ENCODE measurements at regions not wholly inside any gene's neighbourhood (a gene's known extent, or its start where the extent isn't known, plus 50 kb on each side); places are given as distances from the start of the nearest gene placed in this dataset.

DNA sequence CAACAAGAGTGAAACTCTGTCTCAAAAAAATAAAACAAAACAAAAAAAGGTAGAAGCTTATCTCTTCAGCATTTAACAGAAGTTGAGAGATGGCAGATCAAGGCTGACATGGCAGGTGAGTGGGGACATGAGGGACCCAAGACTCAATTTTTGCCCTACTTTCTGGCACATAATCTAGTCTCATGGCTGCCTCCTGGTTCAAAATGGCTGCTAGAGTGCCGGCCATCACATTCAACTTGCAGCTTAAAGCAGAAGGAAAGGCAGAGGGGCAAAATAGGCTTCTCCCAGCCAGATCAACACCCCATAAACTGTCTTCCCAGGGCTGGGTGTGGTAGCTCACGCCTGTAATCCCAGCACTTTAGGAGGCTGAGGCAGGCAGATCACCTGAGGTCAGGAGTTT is 784.9 kb downstream of the MED13L start:
- ATAC-seq (ENCODE audit: low FRiP score), result no peak

DNA sequence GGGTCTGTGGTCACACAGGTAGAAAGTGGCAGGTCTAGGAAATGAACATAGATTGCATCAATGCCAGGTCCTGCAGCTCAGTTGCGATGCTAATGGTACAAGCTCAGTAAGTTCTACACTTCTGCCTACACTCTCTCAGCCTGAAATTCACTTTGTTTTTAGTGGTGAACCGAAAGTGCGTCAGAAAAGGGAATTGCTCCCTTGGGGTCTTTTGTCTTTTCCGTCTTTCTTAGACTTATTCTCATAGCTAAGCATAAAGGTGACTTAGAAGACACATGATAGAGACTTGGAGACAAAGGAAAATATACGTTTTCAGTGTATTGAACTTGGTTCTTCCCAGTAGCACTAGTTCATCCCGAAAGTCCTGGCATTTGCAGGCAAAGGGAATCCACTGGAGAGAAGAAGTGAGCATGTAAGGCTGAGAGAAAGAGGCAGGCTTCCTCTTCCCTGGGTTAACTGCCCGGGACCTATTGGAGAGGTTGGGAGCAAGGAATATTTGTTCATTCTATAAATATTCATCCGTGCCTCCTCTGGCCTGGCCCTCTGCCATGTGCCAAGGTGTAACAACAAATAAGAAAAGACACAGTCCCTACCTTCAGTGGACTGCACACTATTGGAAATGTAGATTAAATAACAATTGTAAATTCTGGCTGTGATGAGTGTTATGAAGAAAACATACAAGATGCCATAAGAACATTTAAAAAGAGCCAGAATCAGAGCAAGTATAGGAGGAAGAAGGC is 785.8 kb downstream of the MED13L start:
- no peak for ATAC-seq (ENCODE audit: low FRiP score)
- no peak for DNase-seq (ENCODE audit: low spot score)
- no peak for TF ChIP-seq CTCF (IDR thresholded peaks at IDR 0.05)

More for the DNA sequence above, 784.9 kb downstream of the MED13L start:
- no peak for DNase-seq (ENCODE audit: low spot score)
- no peak for TF ChIP-seq CTCF (IDR thresholded peaks at IDR 0.05)

GRCh38 chr12:115489253-115489652 is 788.2 kb downstream of the MED13L start:
- ATAC-seq (ENCODE audit: low FRiP score) (no peak), DNase-seq (ENCODE audit: low spot score) (no peak)
- no peak for TF ChIP-seq CTCF (IDR thresholded peaks at IDR 0.05)

DNA sequence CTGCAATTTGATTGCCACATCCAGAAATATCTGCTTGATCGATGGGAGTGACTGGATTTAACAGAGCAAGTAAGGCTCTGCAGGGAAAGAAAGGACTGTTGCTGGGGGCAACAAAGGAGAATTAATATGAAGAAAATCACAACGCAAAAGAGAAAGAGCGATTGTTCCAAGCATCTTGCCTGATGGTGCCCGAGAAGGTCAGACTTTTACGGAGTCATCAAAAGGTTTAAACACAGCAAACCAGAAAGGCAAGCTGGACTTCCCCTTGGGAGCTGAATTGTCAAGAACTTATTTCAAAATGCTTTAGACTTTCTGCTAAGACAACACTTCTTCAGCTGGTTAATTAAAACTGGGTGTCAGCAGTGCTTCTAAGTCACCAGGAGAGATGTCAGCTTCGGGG is 791.5 kb downstream of the MED13L start:
- TF ChIP-seq CTCF (IDR thresholded peaks at IDR 0.05), result no peak
- no peak for ATAC-seq (ENCODE audit: low FRiP score)
- DNase-seq (ENCODE audit: low spot score), result no peak

DNA sequence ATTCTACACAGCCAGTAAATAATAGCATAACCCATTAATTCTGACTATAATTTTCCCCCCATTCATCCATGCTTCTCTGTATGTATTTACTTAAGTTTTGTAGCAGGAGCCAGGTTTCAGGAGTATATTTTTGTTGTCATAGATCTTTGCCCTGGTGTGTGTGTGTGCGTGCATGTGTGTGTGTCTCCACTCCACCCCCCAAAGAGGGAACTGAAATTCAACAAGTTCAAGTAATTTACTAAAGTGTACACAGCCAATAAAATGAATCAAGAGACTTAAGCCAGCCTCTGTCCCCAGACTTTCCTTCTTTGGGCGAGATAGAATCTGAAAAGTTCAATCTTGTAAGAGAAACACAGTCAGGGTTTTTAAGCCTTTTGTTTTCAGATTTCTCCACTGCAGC is 792.0 kb downstream of the MED13L start:
- no peak for TF ChIP-seq CTCF (IDR thresholded peaks at IDR 0.05)
- no peak for ATAC-seq (ENCODE audit: low FRiP score)
- no peak for DNase-seq (ENCODE audit: low spot score)

DNA sequence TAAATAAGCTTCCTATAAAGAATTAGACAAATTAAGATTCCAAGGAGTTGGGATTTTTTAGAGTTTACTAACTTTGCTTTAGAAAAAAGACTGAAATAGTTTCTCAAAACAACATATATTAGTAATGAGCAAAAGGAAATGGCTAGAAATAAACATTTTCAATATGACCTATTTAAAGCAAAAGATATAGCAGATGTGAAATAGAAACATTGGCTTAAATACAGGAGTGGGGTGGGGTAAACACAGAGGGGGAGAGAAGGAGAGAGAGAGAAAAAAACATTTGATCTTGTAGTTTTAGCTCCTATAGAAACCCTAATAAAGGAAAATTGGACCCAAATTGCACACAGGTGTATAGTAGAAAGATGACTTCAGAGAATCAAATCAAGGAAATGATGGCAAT is 794.5 kb downstream of the MED13L start:
- ATAC-seq (ENCODE audit: low FRiP score) (no peak), DNase-seq (ENCODE audit: low spot score) (no peak)
- TF ChIP-seq CTCF (IDR thresholded peaks at IDR 0.05), result no peak

- no peak for TF ChIP-seq CTCF (IDR thresholded peaks at IDR 0.05)
- ATAC-seq (ENCODE audit: low FRiP score), result no peak
- DNase-seq (ENCODE audit: low spot score), result no peak
Observed at GRCh38 chr12:115481141-115481540, 796.4 kb downstream of the MED13L start.

All from omental fat pad (tissue), 3 donors.